SK-N-SH treated with all-trans-retinoic acid at 6 μM for 48 hours (cell line): ENCODE measurements at regions not wholly inside any gene's neighbourhood (a gene's known extent, or its start where the extent isn't known, plus 50 kb on each side); places are given as distances from the start of the nearest gene placed in this dataset.

ENCODE experiments used
- ATAC-seq: fragments of 200-7000 bp; cut with Tn5 transposase; 3 replicates; pipeline ENCODE4 v1.9.1; 2020; ENCODE audit warnings: mild to moderate bottlenecking, moderate library complexity
- ARNTL ChIP-seq: fragments of 450-650 bp; formaldehyde crosslinking; IDR thresholded peaks from 2 replicates; pipeline ENCODE4 v1.5.0; 2020; ENCODE audit warnings: low read depth, mild to moderate bottlenecking, moderate library complexity, borderline replicate concordance
- BACH2 ChIP-seq: fragments of 250-450 bp; sonication (Bioruptor Pico); IDR thresholded peaks from 2 replicates; pipeline ENCODE4 v1.9.0; 2021; ENCODE audit warnings: mild to moderate bottlenecking, borderline replicate concordance
- CSDC2 ChIP-seq: fragments of 250-450 bp; sonication (Bioruptor Pico); IDR thresholded peaks from 2 replicates; pipeline ENCODE4 v1.5.0; 2020; ENCODE audit warnings: mild to moderate bottlenecking, moderate library complexity
- ESRRG ChIP-seq: fragments of 250-450 bp; sonication (Bioruptor Pico); IDR thresholded peaks from 2 replicates; pipeline ENCODE4 v1.6.1; 2021; ENCODE audit warnings: mild to moderate bottlenecking
- ISL1 ChIP-seq: fragments of 250-450 bp; sonication (Bioruptor Pico); IDR thresholded peaks from 2 replicates; pipeline ENCODE4 v2.1.2; 2022; ENCODE audit warnings: mild to moderate bottlenecking, moderate library complexity
- OSR1 ChIP-seq: fragments of 250-450 bp; sonication (Bioruptor Pico); IDR thresholded peaks from 2 replicates; pipeline ENCODE4 v1.8.0; 2022; ENCODE audit warnings: moderate library complexity, mild to moderate bottlenecking, inconsistent platforms
- PPARA ChIP-seq: fragments of 250-450 bp; sonication (Bioruptor Pico); IDR thresholded peaks from 2 replicates; pipeline ENCODE4 v1.5.0; 2020; ENCODE audit warnings: mild to moderate bottlenecking, borderline replicate concordance
- RARB ChIP-seq: fragments of 250-450 bp; sonication (Bioruptor Pico); IDR thresholded peaks from 2 replicates; pipeline ENCODE4 v1.8.0; 2021; ENCODE audit warnings: mild to moderate bottlenecking, moderate library complexity
- SNAI2 ChIP-seq: fragments of 250-450 bp; sonication (Bioruptor Pico); IDR thresholded peaks from 2 replicates; pipeline ENCODE4 v1.5.0; 2020; ENCODE audit warnings: mild to moderate bottlenecking, moderate library complexity
- TCF4 ChIP-seq: fragments of 250-450 bp; sonication (Bioruptor Pico); IDR thresholded peaks from 2 replicates; pipeline ENCODE4 v1.8.0; 2021; ENCODE audit warnings: mild to moderate bottlenecking, moderate library complexity, borderline replicate concordance
- TOX ChIP-seq: fragments of 250-450 bp; sonication (Bioruptor Pico); IDR thresholded peaks from 2 replicates; pipeline ENCODE4 v1.8.0; 2021; ENCODE audit warnings: mild to moderate bottlenecking, moderate library complexity, borderline replicate concordance
- ZC3H10 ChIP-seq: fragments of 250-450 bp; sonication (Bioruptor Pico); IDR thresholded peaks from 2 replicates; pipeline ENCODE4 v1.5.1; 2021; ENCODE audit warnings: mild to moderate bottlenecking, moderate library complexity
- ZFP3 ChIP-seq: fragments of 250-450 bp; sonication (Bioruptor Pico); IDR thresholded peaks from 2 replicates; pipeline ENCODE4 v1.5.0; 2020; ENCODE audit warnings: mild to moderate bottlenecking, moderate library complexity
- ZFP30 ChIP-seq: fragments of 450-650 bp; formaldehyde crosslinking; IDR thresholded peaks from 2 replicates; pipeline ENCODE4 v1.5.0; 2022; ENCODE audit warnings: mild to moderate bottlenecking, moderate library complexity
- ZNF565 ChIP-seq: fragments of 450-650 bp; formaldehyde crosslinking; conservative IDR thresholded peaks from 2 replicates; pipeline ENCODE4 v1.5.0; 2020; ENCODE audit warnings: low read depth, mild to moderate bottlenecking, moderate library complexity
- ZNF70 ChIP-seq: fragments of 450-650 bp; formaldehyde crosslinking; IDR thresholded peaks from 2 replicates; pipeline ENCODE4 v1.5.0; 2020; ENCODE audit warnings: mild to moderate bottlenecking, moderate library complexity
- ZNF8 ChIP-seq: fragments of 450-650 bp; formaldehyde crosslinking; IDR thresholded peaks from 2 replicates; pipeline ENCODE4 v1.5.0; 2020; ENCODE audit warnings: mild to moderate bottlenecking, moderate library complexity
- TF ChIP-seq, protein P1 (sequence below): fragments of 250-450 bp; sonication (Bioruptor Pico); IDR thresholded peaks from 2 replicates; pipeline ENCODE4 v1.8.0; 2020; ENCODE audit warnings: mild to moderate bottlenecking, moderate library complexity, borderline replicate concordance
- TF ChIP-seq, protein P2 (sequence below): fragments of 250-450 bp; sonication (Bioruptor Pico); IDR thresholded peaks from 2 replicates; pipeline ENCODE4 v1.5.1; 2021; ENCODE audit warnings: mild to moderate bottlenecking, moderate library complexity
- TF ChIP-seq, protein P3 (sequence below): fragments of 250-450 bp; sonication (Bioruptor Pico); IDR thresholded peaks from 2 replicates; pipeline ENCODE4 v1.8.0; 2021; ENCODE audit warnings: low read depth, mild to moderate bottlenecking, moderate library complexity, borderline replicate concordance

DNA sequence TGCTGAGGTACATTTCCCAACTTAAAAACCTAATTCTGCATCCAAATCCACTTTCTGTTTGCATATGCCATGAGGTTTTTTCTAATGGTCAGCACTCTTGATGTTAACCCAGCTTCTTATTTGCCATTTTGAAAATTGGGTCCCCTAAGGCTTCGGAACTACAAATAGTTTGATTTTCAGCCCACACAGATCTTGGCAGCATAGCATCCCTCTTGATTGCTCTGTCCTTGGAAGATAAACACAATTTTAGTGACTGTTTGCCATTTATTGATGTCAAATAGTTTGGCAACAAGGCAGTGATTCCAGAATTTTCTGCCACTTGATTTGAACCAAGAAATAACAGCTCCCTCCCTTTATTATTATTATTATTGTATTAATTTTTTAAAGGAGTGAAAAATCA, 696.9 kb downstream of the RAB28 start (continued):
- TF ChIP-seq, protein P1, sequence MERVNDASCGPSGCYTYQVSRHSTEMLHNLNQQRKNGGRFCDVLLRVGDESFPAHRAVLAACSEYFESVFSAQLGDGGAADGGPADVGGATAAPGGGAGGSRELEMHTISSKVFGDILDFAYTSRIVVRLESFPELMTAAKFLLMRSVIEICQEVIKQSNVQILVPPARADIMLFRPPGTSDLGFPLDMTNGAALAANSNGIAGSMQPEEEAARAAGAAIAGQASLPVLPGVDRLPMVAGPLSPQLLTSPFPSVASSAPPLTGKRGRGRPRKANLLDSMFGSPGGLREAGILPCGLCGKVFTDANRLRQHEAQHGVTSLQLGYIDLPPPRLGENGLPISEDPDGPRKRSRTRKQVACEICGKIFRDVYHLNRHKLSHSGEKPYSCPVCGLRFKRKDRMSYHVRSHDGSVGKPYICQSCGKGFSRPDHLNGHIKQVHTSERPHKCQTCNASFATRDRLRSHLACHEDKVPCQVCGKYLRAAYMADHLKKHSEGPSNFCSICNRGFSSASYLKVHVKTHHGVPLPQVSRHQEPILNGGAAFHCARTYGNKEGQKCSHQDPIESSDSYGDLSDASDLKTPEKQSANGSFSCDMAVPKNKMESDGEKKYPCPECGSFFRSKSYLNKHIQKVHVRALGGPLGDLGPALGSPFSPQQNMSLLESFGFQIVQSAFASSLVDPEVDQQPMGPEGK = no peak

DNA sequence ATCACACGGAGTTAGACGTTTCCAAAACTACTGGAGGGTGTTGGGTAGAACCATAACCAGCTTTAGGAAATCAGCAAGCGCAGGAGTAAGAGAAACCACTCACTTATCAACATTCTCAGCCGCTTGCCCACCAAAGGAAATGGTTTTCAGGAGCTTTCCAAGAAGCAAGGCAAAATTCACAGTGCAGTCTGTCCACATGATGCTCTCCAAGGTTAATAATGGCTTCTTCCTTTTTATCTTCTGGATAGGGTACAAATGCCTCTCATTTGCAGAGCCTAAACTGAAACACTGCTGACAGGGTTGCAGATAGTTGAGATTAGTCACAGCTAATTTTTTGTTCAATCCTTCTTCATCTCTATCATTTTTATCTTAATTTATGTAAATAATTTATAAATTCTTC, 705.4 kb downstream of the RAB28 start:
- no peak for TF ChIP-seq BACH2
- ATAC-seq = no peak

DNA sequence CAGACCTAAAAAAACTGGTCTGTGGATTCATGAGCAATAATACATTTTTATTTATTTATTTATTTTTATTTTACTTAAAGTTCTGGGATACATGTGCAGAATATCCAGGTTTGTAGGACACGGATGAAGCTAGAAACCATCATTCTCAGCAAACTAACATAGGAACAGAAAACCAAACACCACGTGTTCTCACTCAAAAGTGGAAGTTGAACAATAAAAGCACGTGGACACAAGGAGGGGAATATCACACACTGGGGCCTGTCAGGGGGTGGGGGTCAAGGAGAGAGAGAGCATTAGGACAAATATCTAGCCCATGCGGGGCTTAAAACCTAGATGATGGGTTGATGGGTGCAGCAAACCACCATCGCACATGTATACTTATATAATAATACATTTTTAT, 705.9 kb downstream of the RAB28 start:
- no peak for ATAC-seq
- no peak for TF ChIP-seq ZNF8 (CRISPR knock-in tag)
- TF ChIP-seq RARB (CRISPR knock-in tag) = no peak
- TF ChIP-seq OSR1 (CRISPR knock-in tag) = no peak
- TF ChIP-seq BACH2 = no peak
- TF ChIP-seq ZC3H10 (CRISPR knock-in tag) = no peak
- TF ChIP-seq, protein P2, sequence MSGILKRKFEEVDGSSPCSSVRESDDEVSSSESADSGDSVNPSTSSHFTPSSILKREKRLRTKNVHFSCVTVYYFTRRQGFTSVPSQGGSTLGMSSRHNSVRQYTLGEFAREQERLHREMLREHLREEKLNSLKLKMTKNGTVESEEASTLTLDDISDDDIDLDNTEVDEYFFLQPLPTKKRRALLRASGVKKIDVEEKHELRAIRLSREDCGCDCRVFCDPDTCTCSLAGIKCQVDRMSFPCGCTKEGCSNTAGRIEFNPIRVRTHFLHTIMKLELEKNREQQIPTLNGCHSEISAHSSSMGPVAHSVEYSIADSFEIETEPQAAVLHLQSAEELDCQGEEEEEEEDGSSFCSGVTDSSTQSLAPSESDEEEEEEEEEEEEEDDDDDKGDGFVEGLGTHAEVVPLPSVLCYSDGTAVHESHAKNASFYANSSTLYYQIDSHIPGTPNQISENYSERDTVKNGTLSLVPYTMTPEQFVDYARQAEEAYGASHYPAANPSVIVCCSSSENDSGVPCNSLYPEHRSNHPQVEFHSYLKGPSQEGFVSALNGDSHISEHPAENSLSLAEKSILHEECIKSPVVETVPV (CRISPR knock-in tag) = no peak

DNA sequence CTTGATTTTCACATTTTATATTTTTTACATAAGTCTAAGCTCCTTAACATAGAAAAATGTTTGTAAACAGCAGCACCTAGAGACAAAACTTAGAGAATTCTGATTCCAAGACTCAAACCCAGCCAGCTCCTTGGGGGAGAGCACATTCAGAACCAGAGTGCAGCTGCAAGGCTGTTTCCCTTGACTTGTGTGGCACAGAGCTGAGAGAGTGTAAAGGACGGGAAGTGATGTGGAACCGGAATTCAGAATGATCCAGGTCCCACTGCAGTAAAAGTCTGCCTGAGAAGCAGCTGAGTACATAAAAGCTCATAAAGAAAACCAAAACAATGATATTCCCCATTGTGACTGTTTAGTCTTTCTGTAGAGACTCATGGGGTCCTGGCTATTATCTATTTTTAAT, 713.8 kb downstream of the RAB28 start:
- ATAC-seq = no peak
- TF ChIP-seq PPARA (CRISPR knock-in tag) = no peak
- TF ChIP-seq ZFP3 (CRISPR knock-in tag) = no peak
- TF ChIP-seq, protein P1 = no peak
- TF ChIP-seq ISL1 (CRISPR knock-in tag) = no peak
- TF ChIP-seq SNAI2 (CRISPR knock-in tag) = no peak
- no peak for TF ChIP-seq ZNF70 (CRISPR knock-in tag)
- TF ChIP-seq ARNTL (CRISPR knock-in tag) = no peak
- TF ChIP-seq TOX (CRISPR knock-in tag) = no peak
- no peak for TF ChIP-seq CSDC2 (CRISPR knock-in tag)
- no peak for TF ChIP-seq ESRRG (CRISPR knock-in tag)
- no peak for TF ChIP-seq ZFP30 (CRISPR knock-in tag)
- TF ChIP-seq, all 23 proteins: peak for 0

DNA sequence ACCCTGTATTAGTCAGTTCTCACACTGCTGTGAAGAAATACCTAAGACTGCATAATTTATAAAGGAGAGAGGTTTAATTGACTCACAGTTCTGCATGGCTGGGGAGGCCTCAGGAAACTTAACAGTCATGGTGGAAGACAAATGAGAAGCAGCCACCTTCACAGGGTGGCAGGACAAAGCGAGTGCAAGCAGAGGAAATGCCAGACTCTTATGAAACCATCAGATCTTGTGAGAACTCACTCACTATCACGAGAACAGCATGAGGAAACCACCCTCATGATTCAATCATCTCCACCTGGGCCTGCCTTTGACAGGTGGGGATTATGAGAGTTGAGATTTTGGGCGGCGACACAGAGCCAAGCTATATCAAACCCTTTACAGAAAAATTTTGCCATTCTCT, 722.4 kb downstream of the RAB28 start:
- ATAC-seq = no peak
- no peak for TF ChIP-seq ZFP3 (CRISPR knock-in tag)
- TF ChIP-seq ZNF565 (CRISPR knock-in tag) = no peak
- TF ChIP-seq PPARA (CRISPR knock-in tag) = no peak
- TF ChIP-seq OSR1 (CRISPR knock-in tag) = no peak
- TF ChIP-seq, protein P1 = no peak
- TF ChIP-seq TCF4 (CRISPR knock-in tag) = no peak
- no peak for TF ChIP-seq ARNTL (CRISPR knock-in tag)
- no peak for TF ChIP-seq CSDC2 (CRISPR knock-in tag)
- TF ChIP-seq TOX (CRISPR knock-in tag) = no peak
- TF ChIP-seq ZNF70 (CRISPR knock-in tag) = no peak
- no peak for TF ChIP-seq ESRRG (CRISPR knock-in tag)
- no peak for TF ChIP-seq ISL1 (CRISPR knock-in tag)
- TF ChIP-seq, protein P3, sequence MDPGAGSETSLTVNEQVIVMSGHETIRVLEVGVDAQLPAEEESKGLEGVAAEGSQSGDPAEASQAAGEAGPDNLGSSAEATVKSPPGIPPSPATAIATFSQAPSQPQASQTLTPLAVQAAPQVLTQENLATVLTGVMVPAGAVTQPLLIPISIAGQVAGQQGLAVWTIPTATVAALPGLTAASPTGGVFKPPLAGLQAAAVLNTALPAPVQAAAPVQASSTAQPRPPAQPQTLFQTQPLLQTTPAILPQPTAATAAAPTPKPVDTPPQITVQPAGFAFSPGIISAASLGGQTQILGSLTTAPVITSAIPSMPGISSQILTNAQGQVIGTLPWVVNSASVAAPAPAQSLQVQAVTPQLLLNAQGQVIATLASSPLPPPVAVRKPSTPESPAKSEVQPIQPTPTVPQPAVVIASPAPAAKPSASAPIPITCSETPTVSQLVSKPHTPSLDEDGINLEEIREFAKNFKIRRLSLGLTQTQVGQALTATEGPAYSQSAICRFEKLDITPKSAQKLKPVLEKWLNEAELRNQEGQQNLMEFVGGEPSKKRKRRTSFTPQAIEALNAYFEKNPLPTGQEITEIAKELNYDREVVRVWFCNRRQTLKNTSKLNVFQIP (CRISPR knock-in tag) = no peak
- TF ChIP-seq, all 23 proteins: peak for 0
